ENCODE measurements at regions not wholly inside any gene's neighbourhood (a gene's known extent, or its start where the extent isn't known, plus 50 kb on each side); places are given as distances from the start of the nearest gene placed in this dataset.

GRCh38 chr1:34697818-34698217 lies 57.0 kb upstream of the GJB5 start:
- TF ChIP-seq CTCF (IDR thresholded peaks at IDR 0.05; ENCODE audit: low read depth, low read length, missing input control) (no peak), GABPA (IDR thresholded peaks at IDR 0.05 in 1 of 2, conservative IDR thresholded peaks at IDR 0.05 in 1 of 2) (no peak), FOXA2 (IDR thresholded peaks at IDR 0.05) (no peak), ATF3 (IDR thresholded peaks at IDR 0.05) (no peak)

All from liver (tissue), 3 donors.